OCI-M1 (cell line): ENCODE measurements at regions not wholly inside any gene's neighbourhood (a gene's known extent, or its start where the extent isn't known, plus 50 kb on each side); places are given as distances from the start of the nearest gene placed in this dataset.

Experiments
- DNase-seq: peaks from one replicate; lab custom pipeline; 2025; lab: John Stamatoyannopoulos, UW

- DNase-seq: no peak
These were observed 227.7 kb upstream of the TMEM260 start for GRCh38 chr14:56351861-56352260.

DNA sequence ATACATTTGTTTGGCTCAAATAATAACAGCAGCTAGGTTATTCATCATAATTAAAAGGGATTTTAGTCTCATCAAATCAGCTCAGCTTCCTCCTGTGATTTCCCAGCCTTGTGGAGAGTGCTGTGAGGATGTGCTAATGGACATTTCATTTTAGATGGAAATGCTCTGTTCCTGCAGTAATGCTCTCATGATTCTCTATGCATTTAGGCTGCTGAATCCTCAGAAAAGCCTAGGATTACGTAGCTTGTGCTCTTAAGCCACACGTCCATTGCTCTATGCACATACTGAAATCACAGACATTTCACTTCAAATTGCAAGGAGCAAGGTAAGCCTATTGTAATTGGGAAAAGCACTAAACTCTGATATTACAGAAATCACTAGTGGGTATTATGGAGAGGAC is 226.6 kb upstream of the TMEM260 start:
- no peak for DNase-seq

DNA sequence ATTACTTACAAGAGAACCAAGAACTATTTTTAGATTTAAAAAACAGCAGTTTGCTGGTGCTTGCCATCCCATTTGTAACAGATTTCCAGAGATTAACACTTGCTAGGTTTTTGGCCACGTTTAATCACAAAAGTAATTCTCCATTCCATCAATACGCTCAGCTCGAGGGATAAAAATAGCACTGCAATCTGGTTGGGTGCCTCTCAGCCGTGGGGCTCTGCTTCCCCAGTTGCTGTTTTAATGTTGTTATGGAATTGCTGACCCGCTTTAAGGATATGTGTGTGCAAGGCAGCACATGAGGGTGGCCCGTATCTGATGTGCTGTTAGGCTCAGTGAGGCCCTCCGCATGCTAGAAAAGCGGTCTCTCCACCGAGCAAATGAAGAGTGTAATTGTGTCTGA is 222.2 kb upstream of the TMEM260 start:
- no peak for DNase-seq

GRCh38 chr14:56358275-56358674 is 221.3 kb upstream of the TMEM260 start:
- DNase-seq: no peak

GRCh38 chr14:56358851-56359614 is 220.6 kb upstream of the TMEM260 start:
- no peak for DNase-seq

- peak; percentile 17 for DNase-seq
These were observed 213.9 kb upstream of the TMEM260 start for GRCh38 chr14:56365663-56366062.

DNA sequence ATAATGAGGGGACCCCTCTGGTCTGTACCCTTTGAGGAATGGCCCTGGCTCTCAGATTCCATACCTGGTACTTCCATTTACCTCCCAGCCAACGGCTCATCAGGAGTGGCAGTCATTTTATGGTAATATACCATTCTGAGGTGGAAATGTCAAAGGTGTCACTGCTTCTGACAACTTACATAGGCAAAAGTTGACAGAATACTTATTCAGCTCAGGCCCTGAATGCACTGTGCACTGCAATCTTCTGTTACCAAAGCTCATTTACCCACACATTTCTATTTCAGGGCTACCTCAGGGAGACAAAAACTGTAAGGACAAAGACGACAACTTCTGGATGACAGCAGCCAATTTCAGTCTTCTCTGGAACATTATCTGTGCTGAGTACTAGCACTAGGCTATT is 212.2 kb upstream of the TMEM260 start:
- no peak for DNase-seq

GRCh38 chr14:56371737-56372136 is 207.9 kb upstream of the TMEM260 start:
- DNase-seq: no peak

GRCh38 chr14:56374421-56374820 is 205.2 kb upstream of the TMEM260 start:
- no peak for DNase-seq

- no peak for DNase-seq
These were observed 201.6 kb upstream of the TMEM260 start for GRCh38 chr14:56378046-56378445.

DNA sequence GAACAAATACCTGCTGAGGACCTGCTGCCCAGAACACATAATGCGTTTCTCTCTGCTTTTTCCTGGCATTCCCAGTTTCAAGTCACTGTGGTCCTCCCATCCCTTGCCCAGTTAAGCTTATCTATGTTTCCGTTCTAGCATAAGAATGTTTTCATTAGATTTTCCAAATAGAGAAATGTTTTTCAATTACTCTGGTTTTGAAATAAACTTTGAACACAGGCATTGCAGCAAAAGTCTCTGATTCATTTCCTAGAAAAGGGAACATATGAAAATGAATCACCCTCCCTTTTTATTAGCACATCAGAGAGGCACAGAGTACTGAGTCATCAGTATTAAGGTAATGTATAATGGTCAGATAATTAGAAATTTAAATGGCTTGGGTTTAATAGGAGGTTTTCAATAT is 201.1 kb upstream of the TMEM260 start:
- DNase-seq: no peak

GRCh38 chr14:56379956-56380355 is 199.6 kb upstream of the TMEM260 start:
- DNase-seq: peak; percentile 2

DNA sequence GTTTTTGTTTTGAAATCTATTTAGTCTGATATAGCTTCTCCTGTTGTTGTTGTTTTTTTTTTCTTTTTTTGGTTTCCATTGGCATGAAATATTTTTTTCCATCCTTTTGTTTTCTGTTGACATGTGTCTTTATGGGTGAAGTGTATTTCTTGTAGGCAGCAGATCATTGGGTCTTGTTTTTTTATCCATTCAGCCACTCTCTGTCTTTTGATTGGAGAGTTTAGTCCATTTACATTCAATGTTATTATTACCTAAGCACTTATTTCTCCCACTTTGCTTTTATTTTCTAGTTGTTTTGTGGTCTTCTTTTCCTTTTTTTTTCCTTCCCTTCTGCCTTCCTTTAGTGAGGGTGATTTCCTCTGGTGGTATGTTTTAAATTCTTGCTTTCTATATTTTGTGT is 193.6 kb upstream of the TMEM260 start:
- DNase-seq: no peak

GRCh38 chr14:56390859-56391258 is 188.7 kb upstream of the TMEM260 start:
- no peak for DNase-seq

- DNase-seq: no peak
These were observed 184.6 kb upstream of the TMEM260 start for GRCh38 chr14:56394826-56395530.

DNA sequence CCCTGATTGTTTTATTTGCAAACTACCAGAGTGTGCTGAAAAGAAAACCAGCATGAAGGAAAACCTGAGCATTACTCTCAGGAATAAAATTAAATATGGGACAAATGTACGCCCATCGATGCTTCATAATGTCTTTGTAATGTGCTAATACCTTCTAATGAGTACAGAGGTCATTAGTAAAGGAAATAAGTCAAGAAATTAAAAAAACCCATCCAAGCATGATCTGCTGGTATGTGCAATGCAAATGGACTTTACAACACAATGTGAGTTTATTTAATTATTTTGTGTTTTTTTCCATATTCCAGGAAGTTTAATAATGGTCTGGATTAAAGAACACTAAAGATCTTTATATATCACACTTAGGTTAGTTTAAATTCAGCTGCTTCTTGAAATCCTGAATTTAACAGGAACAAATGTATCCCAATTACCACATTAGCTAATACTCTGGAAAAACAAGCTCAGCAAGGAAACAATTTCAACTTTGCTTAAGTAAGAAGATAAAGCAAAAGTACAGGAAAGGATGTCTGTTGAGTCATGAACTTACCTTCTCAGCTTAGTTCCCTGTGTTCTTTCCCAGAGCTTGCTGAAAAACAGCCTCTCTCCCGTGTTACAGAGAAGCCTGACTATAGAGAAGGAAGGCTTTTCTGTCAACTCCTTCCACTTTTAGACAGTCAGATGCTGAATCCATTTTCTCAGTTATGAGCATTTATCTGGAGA is 179.3 kb upstream of the TMEM260 start:
- no peak for DNase-seq

- no peak for DNase-seq
These were observed 166.8 kb upstream of the TMEM260 start for GRCh38 chr14:56412468-56413434.

- no peak for DNase-seq
These were observed 165.9 kb upstream of the TMEM260 start for GRCh38 chr14:56413721-56414120.

DNA sequence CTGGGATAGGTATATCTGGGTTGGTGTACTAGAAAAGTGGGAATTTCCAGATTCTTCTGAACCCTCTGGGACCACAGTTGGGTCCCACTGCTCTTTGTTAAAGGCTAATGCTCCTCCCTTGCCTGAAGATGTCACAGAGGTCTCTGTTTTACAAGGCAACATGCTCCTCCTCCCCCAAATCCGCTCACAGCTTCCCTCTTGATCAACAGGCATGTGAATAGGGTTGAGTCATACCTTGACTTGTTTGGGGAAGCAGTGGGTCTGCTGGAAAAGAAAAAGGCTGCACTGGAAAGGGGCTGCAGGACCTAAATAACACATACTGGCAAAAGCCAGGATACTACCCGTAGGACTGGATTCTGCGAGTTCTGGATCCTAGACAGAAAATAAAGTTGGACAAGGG is 165.4 kb upstream of the TMEM260 start:
- no peak for DNase-seq

DNA sequence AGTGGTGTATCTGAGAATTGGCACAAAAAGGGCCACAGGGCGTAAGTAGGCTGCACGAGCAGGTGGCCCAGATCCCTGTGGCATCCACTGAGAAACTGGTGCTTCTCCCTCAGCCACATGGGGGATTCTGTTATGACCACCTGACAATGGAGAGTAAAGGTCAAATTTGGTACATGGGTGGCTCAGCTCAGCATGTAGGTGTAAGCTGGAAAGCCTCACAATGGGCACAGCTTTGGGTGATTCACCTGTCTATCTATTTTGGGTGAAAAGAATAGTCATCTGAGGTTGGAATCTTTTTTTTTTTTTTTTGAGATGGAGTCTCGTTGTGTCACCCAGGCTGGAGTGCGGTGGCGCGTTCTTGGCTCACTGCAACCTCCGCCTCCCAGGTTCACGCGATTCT is 163.4 kb upstream of the TMEM260 start:
- no peak for DNase-seq

DNA sequence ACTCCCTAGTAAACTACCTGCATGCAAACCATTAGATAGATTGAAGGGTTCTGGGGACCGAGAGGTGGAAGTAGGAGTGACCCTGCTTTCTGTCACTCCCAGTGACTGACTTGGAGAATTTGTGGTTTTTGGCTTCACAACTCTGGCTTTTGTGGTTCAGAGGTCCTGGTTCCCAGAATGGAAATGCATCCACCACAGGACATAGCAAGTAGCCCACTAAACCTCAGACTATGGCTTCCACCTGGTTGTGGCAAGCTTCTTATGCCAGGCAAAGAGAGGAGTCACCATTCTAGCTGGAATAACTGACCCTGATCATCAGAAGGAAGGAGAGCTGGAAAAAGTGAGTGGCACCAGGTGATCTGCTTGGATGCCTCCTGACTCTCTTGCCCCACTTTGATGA is 162.4 kb upstream of the TMEM260 start:
- DNase-seq: no peak

DNA sequence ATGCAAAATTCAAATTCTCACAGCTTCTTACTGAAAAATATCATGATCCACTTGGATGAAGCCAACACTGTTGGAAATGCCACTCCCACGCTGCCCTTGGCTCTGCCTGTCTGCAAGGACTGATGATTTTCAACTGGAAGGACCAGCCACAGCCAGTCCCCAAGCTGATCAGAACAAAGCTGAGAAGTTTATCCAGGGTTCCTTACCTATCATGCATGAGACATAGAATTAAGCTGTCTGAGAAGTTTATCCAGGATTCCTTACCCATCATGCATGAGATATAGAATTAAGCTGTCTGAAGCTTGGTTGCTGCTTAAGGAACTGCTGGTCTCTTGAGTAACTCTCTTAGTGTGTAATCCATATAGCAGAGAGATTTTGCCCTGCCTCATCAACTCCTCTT is 159.8 kb upstream of the TMEM260 start:
- no peak for DNase-seq
